AG09319 (cell line): ENCODE measurements at regions not wholly inside any gene's neighbourhood (a gene's known extent, or its start where the extent isn't known, plus 50 kb on each side); places are given as distances from the start of the nearest gene placed in this dataset.

ENCODE experiments used
- DNase-seq: peaks from one replicate; pipeline ENCODE4 v3.0.0-alpha.2; 2010; ENCODE audit warnings: low read depth; ENCODE audit errors: extremely low read depth
- TF ChIP-seq, protein P1 (sequence below): IDR thresholded peaks from 2 replicates; pipeline ENCODE4 v1.5.1; 2011; ENCODE audit warnings: low read depth, mild to moderate bottlenecking, inconsistent platforms, low read length, moderate library complexity

DNA sequence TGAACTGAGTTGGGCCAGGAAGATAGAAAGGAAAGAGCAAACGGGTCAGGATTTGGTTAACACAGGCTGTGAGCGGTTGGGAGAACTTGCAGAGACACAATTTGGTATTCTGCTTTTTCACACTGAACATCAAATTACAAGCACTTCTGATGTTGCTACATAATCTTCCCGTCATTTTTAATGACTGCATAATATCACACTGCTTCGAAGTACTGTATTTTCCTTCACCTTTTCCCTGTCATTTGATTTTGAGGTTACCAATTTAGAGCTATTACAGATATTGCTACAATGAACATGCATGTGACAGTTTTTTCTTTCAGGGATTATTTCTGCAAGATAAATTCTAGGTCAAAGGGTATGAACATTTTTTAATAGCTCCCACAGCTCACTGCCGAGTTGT, 71.4 kb upstream of the CPEB4 start:
- no peak for DNase-seq
- TF ChIP-seq, protein P1, sequence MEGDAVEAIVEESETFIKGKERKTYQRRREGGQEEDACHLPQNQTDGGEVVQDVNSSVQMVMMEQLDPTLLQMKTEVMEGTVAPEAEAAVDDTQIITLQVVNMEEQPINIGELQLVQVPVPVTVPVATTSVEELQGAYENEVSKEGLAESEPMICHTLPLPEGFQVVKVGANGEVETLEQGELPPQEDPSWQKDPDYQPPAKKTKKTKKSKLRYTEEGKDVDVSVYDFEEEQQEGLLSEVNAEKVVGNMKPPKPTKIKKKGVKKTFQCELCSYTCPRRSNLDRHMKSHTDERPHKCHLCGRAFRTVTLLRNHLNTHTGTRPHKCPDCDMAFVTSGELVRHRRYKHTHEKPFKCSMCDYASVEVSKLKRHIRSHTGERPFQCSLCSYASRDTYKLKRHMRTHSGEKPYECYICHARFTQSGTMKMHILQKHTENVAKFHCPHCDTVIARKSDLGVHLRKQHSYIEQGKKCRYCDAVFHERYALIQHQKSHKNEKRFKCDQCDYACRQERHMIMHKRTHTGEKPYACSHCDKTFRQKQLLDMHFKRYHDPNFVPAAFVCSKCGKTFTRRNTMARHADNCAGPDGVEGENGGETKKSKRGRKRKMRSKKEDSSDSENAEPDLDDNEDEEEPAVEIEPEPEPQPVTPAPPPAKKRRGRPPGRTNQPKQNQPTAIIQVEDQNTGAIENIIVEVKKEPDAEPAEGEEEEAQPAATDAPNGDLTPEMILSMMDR, result no peak

DNA sequence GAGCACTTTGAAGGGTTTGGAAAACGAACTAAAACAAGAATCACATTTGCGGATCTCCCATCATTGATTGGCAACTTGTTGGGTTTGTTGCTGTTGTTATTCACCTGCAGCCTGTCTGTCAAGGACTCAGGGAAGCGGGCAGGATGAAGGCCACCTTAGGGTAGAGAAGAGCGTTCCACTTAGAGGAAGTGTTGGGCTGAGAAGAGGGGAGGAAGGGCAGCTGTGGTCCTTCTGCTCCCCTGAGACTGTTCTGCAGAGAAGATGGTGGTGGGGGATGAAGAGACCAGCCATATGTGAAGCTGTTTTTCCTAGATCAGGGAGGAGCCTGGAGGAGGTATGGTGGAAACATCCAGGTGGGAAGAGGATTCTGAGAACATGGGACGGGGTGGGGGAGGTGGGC, 70.6 kb upstream of the CPEB4 start:
- no peak for DNase-seq
- TF ChIP-seq, protein P1, result no peak

DNA sequence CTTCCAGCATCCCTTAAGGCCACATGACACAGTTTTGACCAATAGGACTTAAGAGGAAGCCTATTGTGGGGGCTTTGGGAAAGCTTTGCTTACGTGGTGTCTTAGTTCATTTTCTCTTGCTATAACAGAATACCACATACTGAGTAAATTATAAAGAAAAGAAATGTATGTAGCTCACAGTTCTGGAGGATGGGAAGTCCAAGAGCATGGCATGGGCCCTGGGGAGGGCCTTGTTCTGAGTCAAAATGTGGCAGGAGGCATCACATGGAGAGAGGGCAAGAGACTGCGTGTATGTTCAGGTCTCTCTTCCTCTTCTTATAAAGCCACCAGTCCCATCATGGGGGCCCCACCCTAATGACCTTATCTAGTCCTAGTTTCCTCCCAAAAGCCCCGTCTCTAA, 68.6 kb upstream of the CPEB4 start:
- TF ChIP-seq, protein P1, result no peak

DNA sequence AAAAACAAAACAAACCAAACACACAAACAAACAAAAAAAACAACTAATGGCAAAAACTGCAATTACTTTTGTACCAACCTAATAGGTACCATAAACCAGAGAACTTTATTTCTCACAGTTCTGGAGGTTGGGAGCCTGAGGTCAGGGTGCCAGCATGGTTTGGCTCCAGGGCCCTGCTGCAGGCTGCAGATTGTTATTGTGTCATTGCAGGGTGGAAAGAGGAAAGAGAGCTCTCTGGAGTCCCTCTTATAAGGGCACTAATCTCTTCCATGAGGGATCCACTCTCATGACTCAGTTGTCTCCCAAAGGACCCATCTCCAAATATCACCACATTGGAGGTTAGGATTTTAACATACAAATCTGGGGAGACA, 64.9 kb upstream of the CPEB4 start:
- DNase-seq, result no peak
- TF ChIP-seq, protein P1, result no peak

More for the DNA sequence above, 68.6 kb upstream of the CPEB4 start:
- no peak for DNase-seq

DNA sequence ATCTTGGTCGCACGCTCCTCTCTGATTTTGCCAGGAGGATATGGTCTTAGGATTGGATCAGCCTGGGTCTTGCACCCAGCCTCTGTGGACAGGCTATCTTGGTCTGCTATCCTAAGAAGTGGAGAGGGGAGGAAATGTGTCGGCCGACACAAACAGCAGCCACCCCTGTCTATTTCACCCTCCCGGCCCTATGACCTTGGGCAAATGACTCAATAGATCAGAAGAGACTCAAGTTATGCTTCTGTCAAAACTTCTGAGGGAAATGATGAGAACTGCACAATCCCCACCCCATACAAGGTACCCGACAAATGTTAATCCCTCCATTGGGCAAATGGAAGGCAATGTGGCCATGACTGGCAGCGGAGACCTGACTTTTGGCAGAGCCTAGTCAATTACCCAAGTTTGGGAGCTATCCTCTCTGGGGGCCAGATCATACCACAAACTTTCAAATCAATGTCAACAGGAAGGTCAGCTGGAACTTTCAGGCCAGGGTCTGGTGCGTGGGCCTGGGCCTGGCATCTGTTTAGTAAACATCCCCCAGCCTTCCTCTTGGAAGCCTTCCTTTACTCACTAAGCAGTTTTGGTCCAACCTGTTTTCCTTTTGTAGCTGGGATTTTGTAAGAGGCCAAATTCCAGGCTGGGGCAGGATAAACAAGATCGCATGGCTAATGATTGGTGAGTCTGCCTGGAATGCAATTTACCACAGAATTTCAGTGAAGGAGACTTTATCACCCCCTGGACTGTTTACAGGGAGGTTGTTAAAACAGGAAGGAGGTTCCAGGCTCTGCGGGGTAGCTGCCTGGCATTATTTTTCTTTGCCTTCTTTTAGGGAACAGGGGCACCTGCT, 64.2 kb upstream of the CPEB4 start:
- TF ChIP-seq, protein P1, result no peak
- DNase-seq, result peak; percentile 82

DNA sequence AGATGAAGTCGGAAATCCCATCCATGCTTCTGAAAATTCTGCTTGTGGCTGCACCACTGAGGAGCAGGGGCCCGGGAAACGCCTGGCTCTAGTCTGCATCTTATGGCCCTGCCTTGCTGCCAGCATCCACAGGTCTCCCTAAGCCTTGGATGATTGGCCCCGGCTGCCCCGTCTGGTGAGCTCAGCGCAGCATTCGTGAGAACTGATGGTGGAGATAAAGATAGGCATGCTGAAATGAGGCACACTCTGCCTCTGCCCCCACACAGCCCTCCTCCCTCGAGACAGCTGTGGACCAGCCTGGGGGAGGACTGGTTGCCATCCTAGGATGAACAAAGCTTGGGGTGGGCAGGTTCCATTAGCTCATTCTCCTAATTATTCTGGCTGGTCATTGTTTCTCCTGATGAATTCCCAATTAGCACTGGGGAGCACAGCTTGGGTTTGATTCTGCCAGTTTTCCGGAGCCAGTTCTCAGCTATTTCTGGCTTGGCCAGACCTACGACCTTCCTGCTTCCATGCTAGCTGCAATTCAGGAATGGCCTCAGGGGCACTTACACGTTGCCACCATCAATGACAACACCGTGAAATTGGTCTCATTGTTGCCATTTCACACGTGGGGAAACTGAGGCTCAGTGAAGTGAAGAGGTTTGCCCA, 62.8 kb upstream of the CPEB4 start:
- TF ChIP-seq, protein P1, result no peak

DNA sequence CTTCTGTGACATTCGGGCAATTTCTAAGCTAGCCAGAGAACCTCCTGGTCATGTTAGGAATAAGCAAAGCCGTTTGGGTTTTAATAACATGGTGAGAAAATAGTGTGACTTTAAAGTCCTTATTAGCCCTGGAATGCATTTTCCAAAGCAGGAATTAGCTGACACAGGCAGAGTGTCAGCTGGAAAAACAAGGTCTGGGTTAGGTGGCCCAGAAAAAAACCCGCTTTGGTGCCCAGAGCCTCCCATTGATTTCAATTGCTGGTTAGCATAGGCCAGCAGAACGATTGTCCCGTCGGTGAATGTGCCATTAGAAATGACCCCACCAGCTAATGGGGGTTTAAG, 62.1 kb upstream of the CPEB4 start:
- no peak for DNase-seq
- TF ChIP-seq, protein P1, result no peak

More for the DNA sequence above, 62.8 kb upstream of the CPEB4 start:
- DNase-seq, result no peak
